ENCODE measurements at regions not wholly inside any gene's neighbourhood (a gene's known extent, or its start where the extent isn't known, plus 50 kb on each side); places are given as distances from the start of the nearest gene placed in this dataset.
"Not testable (repeated sequence)": the region's sequence is repeated elsewhere in the genome, so short reads cannot be mapped to it uniquely, and the experiment has no call there.

GRCh38 chr17:64791226-64791625 lies 128.1 kb downstream of the LRRC37A3 start:
- H3K27me3 ChIP-seq (ENCODE audit: control insufficient read depth, insufficient read depth, low read length); CTCF ChIA-PET; POLR2A ChIA-PET: not testable (repeated sequence)

DNA sequence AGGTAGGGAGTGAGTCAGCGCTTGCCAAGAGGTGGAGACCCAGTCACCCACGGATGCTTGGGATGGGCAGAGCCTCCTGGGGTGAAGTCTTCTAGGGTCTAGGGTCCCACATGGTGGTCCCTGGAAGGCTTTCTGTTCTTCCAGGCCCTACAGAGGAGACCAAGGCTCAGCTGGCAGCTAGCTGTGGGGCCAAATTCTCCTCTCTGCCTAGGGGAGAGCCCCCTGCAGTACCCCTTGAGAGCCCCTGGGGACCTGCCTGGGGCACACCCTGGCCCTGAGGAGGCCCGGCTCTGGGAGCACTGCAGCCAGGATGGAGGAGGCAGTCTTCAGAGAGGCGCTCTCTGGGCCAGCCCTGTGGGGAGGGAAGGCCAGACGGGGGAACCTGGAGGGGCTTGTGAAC lies 128.6 kb upstream of the SMURF2 start:
- POLR2A ChIA-PET; H3K4me3 ChIP-seq (ENCODE audit: low read depth, low read length); DNase-seq (ENCODE audit: low read depth); H3K27me3 ChIP-seq (ENCODE audit: control insufficient read depth, insufficient read depth, low read length); CTCF ChIA-PET; H3K36me3 ChIP-seq (ENCODE audit: control insufficient read depth, insufficient read depth, low read length): not testable (repeated sequence)

More at GRCh38 chr17:64791226-64791625, 128.1 kb downstream of the LRRC37A3 start:
- not testable (repeated sequence) for H3K4me3 ChIP-seq (ENCODE audit: low read depth, low read length); DNase-seq (ENCODE audit: low read depth); H3K36me3 ChIP-seq (ENCODE audit: control insufficient read depth, insufficient read depth, low read length)

DNA sequence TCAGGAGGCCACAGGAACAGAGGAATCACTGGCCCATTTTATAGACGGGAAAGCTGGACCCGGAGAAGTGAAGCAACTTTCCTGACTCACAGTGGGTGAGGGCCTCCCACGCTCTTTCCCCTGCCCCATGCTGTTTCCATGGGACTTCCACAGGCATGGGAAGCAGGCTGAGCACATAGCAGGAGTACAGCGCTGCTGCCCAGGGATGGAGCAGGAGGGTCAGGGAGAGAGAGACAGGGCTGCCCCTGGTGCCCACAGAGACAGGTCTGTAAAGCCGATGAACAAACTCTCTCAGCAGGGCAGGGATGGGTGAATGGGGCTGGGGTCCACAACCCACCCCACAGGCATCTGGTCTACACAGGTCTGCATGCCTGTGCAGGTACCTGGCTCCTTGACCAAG lies 128.1 kb upstream of the SMURF2 start:
- H3K27me3 ChIP-seq (ENCODE audit: control insufficient read depth, insufficient read depth, low read length); CTCF ChIA-PET; DNase-seq (ENCODE audit: low read depth); H3K36me3 ChIP-seq (ENCODE audit: control insufficient read depth, insufficient read depth, low read length); POLR2A ChIA-PET; H3K4me3 ChIP-seq (ENCODE audit: low read depth, low read length): not testable (repeated sequence)

GRCh38 chr17:64789061-64789445 lies 126.9 kb upstream of the SMURF2 start:
- H3K27me3 ChIP-seq (ENCODE audit: control insufficient read depth, insufficient read depth, low read length); H3K36me3 ChIP-seq (ENCODE audit: control insufficient read depth, insufficient read depth, low read length); H3K4me3 ChIP-seq (ENCODE audit: low read depth, low read length); DNase-seq (ENCODE audit: low read depth); CTCF ChIA-PET; POLR2A ChIA-PET: not testable (repeated sequence)

- CTCF ChIA-PET, result interaction anchor here (1.2 kb wide), 1 partner anchor 12 kb away, joined by 6 read pairs; no protein-coding TSS in a partner anchor
- POLR2A ChIA-PET, result no interaction called here
- Histone ChIP-seq H3K4me3 (ENCODE audit: low read depth, low read length) (no peak overlapping the region), H3K27me3 (ENCODE audit: control insufficient read depth, insufficient read depth, low read length) (no peaks in the 10 kb centered on the region), H3K36me3 (ENCODE audit: control insufficient read depth, insufficient read depth, low read length) (peaks cover 12% of the 10 kb centered on the region)
- no peak for TF ChIP-seq CTCF (IDR thresholded peaks at IDR 0.05; ENCODE audit: insufficient read depth, low read depth, low read length)
- no peak for DNase-seq (ENCODE audit: low read depth)
Observed at GRCh38 chr17:64788286-64789060, 126.4 kb upstream of the SMURF2 start.

DNA sequence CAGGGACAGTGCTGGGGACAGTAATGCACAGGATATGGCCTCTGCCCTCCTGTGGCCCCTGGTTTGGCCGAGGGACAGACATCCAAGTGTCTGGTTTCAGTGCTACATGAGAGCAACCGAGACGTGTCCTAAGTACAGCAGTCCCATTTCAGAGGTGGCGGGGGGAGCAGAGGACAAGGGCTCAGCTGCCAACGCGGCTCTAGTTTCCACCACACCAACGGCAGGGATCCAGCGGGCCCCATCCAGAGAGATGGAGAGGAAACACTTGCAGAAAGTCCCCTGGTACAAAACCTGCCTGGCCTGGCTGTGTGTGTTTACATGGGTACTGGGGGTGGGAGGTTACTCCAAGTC lies 125.8 kb upstream of the SMURF2 start:
- TF ChIP-seq CTCF (IDR thresholded peaks at IDR 0.05; ENCODE audit: insufficient read depth, low read depth, low read length), result no peak
- ChIA-PET POLR2A (no interaction called here), CTCF (interaction anchor here (1.2 kb wide), 1 partner anchor 11 kb away, joined by 6 read pairs; no protein-coding TSS in a partner anchor)
- H3K36me3 ChIP-seq (ENCODE audit: control insufficient read depth, insufficient read depth, low read length), result peaks cover 14% of the 10 kb centered on the region
- no peaks in the 10 kb centered on the region for H3K27me3 ChIP-seq (ENCODE audit: control insufficient read depth, insufficient read depth, low read length)
- DNase-seq (ENCODE audit: low read depth), result no peak
- no peak overlapping the region for H3K4me3 ChIP-seq (ENCODE audit: low read depth, low read length)

DNA sequence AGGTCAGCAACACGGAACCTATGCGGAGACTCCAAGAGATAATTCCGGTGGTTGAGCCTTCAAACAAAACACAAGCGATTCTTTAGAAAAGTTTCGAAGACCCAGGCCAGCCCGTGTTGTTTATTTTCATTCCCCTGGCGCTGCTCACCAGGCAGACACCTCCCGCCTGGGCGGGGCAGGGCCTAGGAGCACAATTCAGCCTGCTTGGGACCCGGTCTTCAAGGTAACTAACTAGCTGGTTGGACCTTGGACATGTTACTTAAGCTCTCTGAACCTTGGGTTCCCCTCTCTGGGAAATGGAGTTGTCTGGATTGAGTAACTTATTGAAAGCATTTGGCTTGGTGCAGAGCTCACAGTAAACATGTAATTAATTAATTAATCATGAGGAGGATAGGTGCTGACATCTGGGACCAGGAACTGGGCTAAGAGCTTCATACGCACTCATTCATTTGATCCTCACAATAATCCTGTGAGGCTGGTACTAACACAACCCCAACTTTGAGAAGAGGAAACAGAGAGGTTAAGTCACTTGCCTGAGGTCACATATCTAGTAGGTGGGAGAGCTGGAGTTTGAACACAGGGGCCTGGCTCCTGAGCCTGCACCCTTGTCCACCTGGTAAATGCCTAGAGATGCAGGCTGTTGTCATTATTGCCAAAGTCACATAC lies 125.3 kb upstream of the SMURF2 start:
- POLR2A ChIA-PET, result no interaction called here
- Histone ChIP-seq H3K36me3 (ENCODE audit: control insufficient read depth, insufficient read depth, low read length) (peaks cover 14% of the 10 kb centered on the region), H3K4me3 (ENCODE audit: low read depth, low read length) (no peak overlapping the region), H3K27me3 (ENCODE audit: control insufficient read depth, insufficient read depth, low read length) (no peaks in the 10 kb centered on the region)
- CTCF ChIA-PET, result interaction anchor here (1.2 kb wide), 1 partner anchor 11 kb away, joined by 6 read pairs; no protein-coding TSS in a partner anchor
- DNase-seq (ENCODE audit: low read depth), result no peak
- no peak for TF ChIP-seq CTCF (IDR thresholded peaks at IDR 0.05; ENCODE audit: insufficient read depth, low read depth, low read length)

Data from BJ (cell line).